A549 (cell line): ENCODE measurements at regions not wholly inside any gene's neighbourhood (a gene's known extent, or its start where the extent isn't known, plus 50 kb on each side); places are given as distances from the start of the nearest gene placed in this dataset.

ENCODE experiments used
- ATAC-seq, 2 experiments: fragments of 200-7000 bp in 1 of 2; fragments of >200 bp in 1 of 2; cut with Nextera tagmentation in 1 of 2; cut with Tn5 transposase in 1 of 2; 3 replicates each; pipeline versions ENCODE4 v1.8.0 to v1.9.1; 2018 to 2020; ENCODE audit warnings: mild to moderate bottlenecking in 1 of 2, moderate library complexity in 1 of 2
- CTCF ChIA-PET: fragments of 300-600 bp; sonication (Branson Sonifier 250); formaldehyde crosslinking; extraction: SDS; loops from one replicate; lab custom pipeline; 2021; ENCODE audit warnings: antibody characterized with exemption, inconsistent platforms; lab: Yijun Ruan, JAX
- POLR2A ChIA-PET: fragments of 350-600 bp; formaldehyde crosslinking; extraction: SDS; loops from one replicate; lab custom pipeline; 2021; ENCODE audit warnings: antibody characterized with exemption, inconsistent platforms; lab: Yijun Ruan, JAX
- DNase-seq, 2 experiments: peaks; one replicate each; pipeline versions ENCODE4 v3.0.0 to v3.0.0-alpha.2; 2011 to 2016; ENCODE audit warnings: low read depth in 1 of 2, low spot score in 1 of 2
- FAIRE-seq: peaks from 2 replicates; lab custom pipeline; 2011; peaks lifted over from hg19 to GRCh38; lab: Jason Lieb, UNC
- H3K27ac ChIP-seq, 2 experiments: fragments of >200 bp; sonication (Bioruptor Twin); formaldehyde crosslinking; 3 replicates each; pipeline ENCODE4 v1.5.1; 2016 to 2017
- H3K4me1 ChIP-seq: fragments of >200 bp; sonication (Bioruptor Twin); formaldehyde crosslinking; 3 replicates; pipeline ENCODE4 v1.6.1; 2016
- H3K4me2 ChIP-seq: fragments of >200 bp; sonication (Bioruptor Twin); formaldehyde crosslinking; 3 replicates; pipeline ENCODE4 v1.6.1; 2016
- H3K4me3 ChIP-seq: fragments of >200 bp; sonication (Bioruptor Twin); formaldehyde crosslinking; 3 replicates; pipeline ENCODE4 v1.5.1; 2016
- H3K9me3 ChIP-seq: fragments of >200 bp; sonication (Bioruptor Twin); formaldehyde crosslinking; 3 replicates; pipeline ENCODE4 v1.6.1; 2016
- ATOH8 ChIP-seq: fragments of 250-450 bp; sonication (Bioruptor Pico); IDR thresholded peaks from 2 replicates; pipeline ENCODE4 v1.5.0; 2020; ENCODE audit warnings: low read depth, mild to moderate bottlenecking, moderate library complexity
- BCL3 ChIP-seq: fragments of >200 bp; sonication (Bioruptor Twin); formaldehyde crosslinking; IDR thresholded peaks from 3 replicates; pipeline ENCODE4 v1.6.1; 2016
- CBX2 ChIP-seq: fragments of 200-600 bp; sonication (generic); IDR thresholded peaks from 2 replicates; pipeline ENCODE4 v1.6.1; 2016; ENCODE audit warnings: low read depth, mild to moderate bottlenecking, borderline replicate concordance
- CEBPB ChIP-seq, 2 experiments: fragments of >200 bp in 1 of 2; sonication (Bioruptor Twin) in 1 of 2; formaldehyde crosslinking in 1 of 2; IDR thresholded peaks; 2 replicates each; pipeline ENCODE4 v1.6.1; 2012 to 2016
- E2F6 ChIP-seq: IDR thresholded peaks from 2 replicates; pipeline ENCODE4 v1.6.1; 2012; ENCODE audit warnings: low read depth, borderline replicate concordance
- EHMT2 ChIP-seq: fragments of 200-600 bp; sonication (generic); IDR thresholded peaks from 2 replicates; pipeline ENCODE4 v1.6.1; 2016; ENCODE audit warnings: antibody characterized with exemption, low read depth, mild to moderate bottlenecking, moderate library complexity
- ESRRA ChIP-seq: fragments of 150-350 bp; IDR thresholded peaks from 2 replicates; pipeline ENCODE4 v1.6.1; 2014; ENCODE audit warnings: mild to moderate bottlenecking, low read length, borderline replicate concordance
- GATA3 ChIP-seq: IDR thresholded peaks from 2 replicates; pipeline ENCODE4 v1.6.1; 2012; ENCODE audit warnings: borderline replicate concordance
- HEYL ChIP-seq: fragments of 250-450 bp; sonication (Bioruptor Pico); IDR thresholded peaks from 2 replicates; pipeline ENCODE4 v1.8.0; 2021; ENCODE audit warnings: mild to moderate bottlenecking, moderate library complexity
- HOXA7 ChIP-seq: fragments of 250-450 bp; sonication (Bioruptor Pico); IDR thresholded peaks from 2 replicates; pipeline ENCODE4 v1.5.0; 2020; ENCODE audit warnings: mild to moderate bottlenecking, moderate library complexity
- HOXB13 ChIP-seq: fragments of 250-450 bp; sonication (Bioruptor Pico); IDR thresholded peaks from 2 replicates; pipeline ENCODE4 v1.5.0; 2020; ENCODE audit warnings: low read depth, mild to moderate bottlenecking, moderate library complexity
- HOXB5 ChIP-seq: fragments of 250-450 bp; sonication (Bioruptor Pico); IDR thresholded peaks from 2 replicates; pipeline ENCODE4 v1.5.0; 2020; ENCODE audit warnings: mild to moderate bottlenecking, moderate library complexity
- JUN ChIP-seq, 2 experiments: fragments of >200 bp; sonication (Bioruptor Twin); formaldehyde crosslinking; IDR thresholded peaks; 2 replicates in 1 of 2; 3 replicates in 1 of 2; pipeline ENCODE4 v1.6.1; 2016 to 2017
- KDM1A ChIP-seq: fragments of 200-600 bp; sonication (generic); IDR thresholded peaks from 2 replicates; pipeline ENCODE4 v1.6.1; 2016; ENCODE audit warnings: low read depth, mild to moderate bottlenecking
- MAFK ChIP-seq: fragments of 450-650 bp; IDR thresholded peaks from 2 replicates; pipeline ENCODE4 v1.6.1; 2014; ENCODE audit not compliant: partially characterized antibody
- MAX ChIP-seq: IDR thresholded peaks from 2 replicates; pipeline ENCODE4 v1.6.1; 2012
- MYC ChIP-seq: IDR thresholded peaks from 2 replicates; pipeline ENCODE4 v1.6.1; 2012; ENCODE audit warnings: mild to moderate bottlenecking, inconsistent platforms, low read length, improper control_type of control experiment, borderline replicate concordance
- PHF8 ChIP-seq: fragments of 200-600 bp; sonication (generic); IDR thresholded peaks from 2 replicates; pipeline ENCODE4 v1.6.1; 2016; ENCODE audit warnings: low read depth, mild to moderate bottlenecking, antibody characterized with exemption, moderate library complexity, borderline replicate concordance
- RARB ChIP-seq: fragments of 250-450 bp; sonication (Bioruptor Pico); IDR thresholded peaks from 2 replicates; pipeline ENCODE4 v1.8.0; 2021; ENCODE audit warnings: mild to moderate bottlenecking, moderate library complexity
- RCOR1 ChIP-seq: fragments of 150-350 bp; IDR thresholded peaks from 2 replicates; pipeline ENCODE4 v1.6.1; 2014; ENCODE audit warnings: antibody characterized with exemption, low read length, low read depth
- REST ChIP-seq: fragments of 200-600 bp; sonication (generic); IDR thresholded peaks from 2 replicates; pipeline ENCODE4 v1.6.1; 2016; ENCODE audit warnings: antibody characterized with exemption, mild to moderate bottlenecking, moderate library complexity
- RFX5 ChIP-seq: fragments of 450-650 bp; IDR thresholded peaks from 2 replicates; pipeline ENCODE4 v1.7.1; 2014; ENCODE audit warnings: antibody characterized with exemption, mild to moderate bottlenecking, moderate library complexity
- RNF2 ChIP-seq: fragments of 200-600 bp; sonication (generic); IDR thresholded peaks from 2 replicates; pipeline ENCODE4 v1.6.1; 2016; ENCODE audit warnings: low read depth, mild to moderate bottlenecking, antibody characterized with exemption, moderate library complexity, borderline replicate concordance
- TFCP2L1 ChIP-seq: fragments of 250-450 bp; sonication (Bioruptor Pico); IDR thresholded peaks from 2 replicates; pipeline ENCODE4 v1.5.0; 2021; ENCODE audit warnings: mild to moderate bottlenecking
- TP53 ChIP-seq: fragments of 250-450 bp; sonication (Bioruptor Pico); IDR thresholded peaks from 2 replicates; pipeline ENCODE4 v1.5.0; 2021; ENCODE audit warnings: mild to moderate bottlenecking, moderate library complexity
- ZNF302 ChIP-seq: fragments of 250-450 bp; sonication (Bioruptor Pico); IDR thresholded peaks from 2 replicates; pipeline ENCODE4 v1.9.0; 2021; ENCODE audit warnings: inconsistent platforms, mild to moderate bottlenecking, moderate library complexity
- WGBS: methylation state at CpG from one replicate; pipeline ENCODE4 v1.1.6; 2017; ENCODE audit errors: missing lambda C conversion rate; 5-methylcytosine and 5-hydroxymethylcytosine counted together

- WGBS: 0% methylated on average over 1 of the region's 1 CpG
- Histone ChIP-seq H3K27ac (no peak overlapping the region), H3K4me2 (no peak overlapping the region), H3K9me3 (no peaks in the 10 kb centered on the region), H3K4me3 (no peak overlapping the region), H3K4me1 (no peaks in the 10 kb centered on the region)
- no peak for FAIRE-seq
- no peak for TF ChIP-seq HEYL (CRISPR knock-in tag)
- TF ChIP-seq TFCP2L1: no peak
- no peak for TF ChIP-seq E2F6
- no peak for TF ChIP-seq GATA3
- no peak for TF ChIP-seq MAFK
- no peak for TF ChIP-seq MAX
- TF ChIP-seq HOXA7: no peak
- TF ChIP-seq HOXB5 (CRISPR knock-in tag): no peak
- TF ChIP-seq ZNF302: no peak
- no peak for TF ChIP-seq CEBPB (IDR thresholded peaks at IDR 0.05)
- no peak for TF ChIP-seq JUN (IDR thresholded peaks at IDR 0.05)
- no peak for TF ChIP-seq KDM1A
- no peak for TF ChIP-seq PHF8
- no peak for TF ChIP-seq EHMT2
- no peak for TF ChIP-seq RCOR1
- no peak for TF ChIP-seq RFX5
- no peak for TF ChIP-seq BCL3
- TF ChIP-seq CBX2: no peak
- ChIA-PET POLR2A (no interaction called here), CTCF (no interaction called here)
- no peak for DNase-seq
- no peak for ATAC-seq
These were observed 62.2 kb upstream of the C1QTNF7 start for GRCh38 chr4:15365641-15366040.

- H3K4me2 ChIP-seq: no peak overlapping the region
- H3K27ac ChIP-seq: no peak overlapping the region
- H3K4me3 ChIP-seq: no peak overlapping the region
- ATAC-seq: no peak
- no peaks in the 10 kb centered on the region for H3K4me1 ChIP-seq
- TF ChIP-seq KDM1A: no peak
- TF ChIP-seq PHF8: no peak
- no peak for TF ChIP-seq ESRRA
- TF ChIP-seq MYC: no peak
- TF ChIP-seq HOXB13 (CRISPR knock-in tag): no peak
- no peak for TF ChIP-seq RNF2
- TF ChIP-seq ATOH8: no peak
- no peak for TF ChIP-seq TP53 (CRISPR knock-in tag)
- no peak for TF ChIP-seq RARB
- no peak for TF ChIP-seq REST
- TF ChIP-seq, all 56 proteins: peak for 0
- H3K9me3 ChIP-seq: no peaks in the 10 kb centered on the region
- ChIA-PET CTCF (no interaction called here), POLR2A (no interaction called here)
- FAIRE-seq (no peak), DNase-seq (no peak)
- 55% methylated on average over 1 of the region's 1 CpG for WGBS
These were observed 61.1 kb upstream of the C1QTNF7 start for GRCh38 chr4:15366721-15367120.
